ENCODE measurements at regions not wholly inside any gene's neighbourhood (a gene's known extent, or its start where the extent isn't known, plus 50 kb on each side); places are given as distances from the start of the nearest gene placed in this dataset.

DNA sequence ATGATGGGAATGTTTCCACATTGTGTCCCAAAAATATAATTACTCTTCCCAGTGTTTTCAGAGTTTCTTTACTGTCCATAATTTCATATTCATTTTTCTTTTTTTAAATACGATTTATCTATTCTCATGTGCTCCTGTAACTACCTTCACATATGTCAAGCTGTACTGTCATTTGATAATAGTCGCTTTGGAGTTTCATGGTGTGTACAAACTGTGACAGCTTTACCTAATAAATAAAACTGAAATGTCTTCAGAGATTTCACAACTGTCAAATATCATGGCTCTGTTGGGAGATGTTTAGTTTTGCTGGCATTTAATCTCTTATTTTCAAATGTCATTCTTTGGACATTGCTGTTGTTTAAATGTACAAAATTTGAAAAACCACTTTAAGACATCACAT lies 450.2 kb downstream of the TLL1 start:
- Histone ChIP-seq H3K4ac (ENCODE audit: low read depth in 1 of 2, low read length in 2 of 2) (no peak overlapping the region), H3K27ac (ENCODE audit: low read length, poor library complexity, severe bottlenecking) (no peak overlapping the region)
- WGBS, result no CpG with 5 or more reads among the region's 2 CpGs

DNA sequence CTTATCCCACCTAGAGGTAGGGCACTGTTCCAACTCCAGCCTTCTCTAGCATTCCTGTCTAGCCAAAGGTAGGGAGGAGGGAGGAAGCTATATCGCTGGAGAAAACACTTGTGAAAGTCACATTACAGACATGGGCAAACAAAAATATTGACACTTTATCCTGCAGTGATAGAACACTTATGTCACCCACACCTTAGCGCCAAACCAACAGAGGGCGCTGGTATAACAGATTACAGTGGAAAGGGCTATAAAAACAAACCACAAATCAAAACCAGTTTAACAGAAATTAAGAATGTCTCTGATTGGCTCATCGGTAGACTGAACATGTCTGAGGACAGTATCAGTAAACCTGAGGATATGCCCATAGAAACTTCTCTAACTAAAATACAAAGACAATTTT lies 451.3 kb downstream of the TLL1 start:
- H2BK15ac ChIP-seq (ENCODE audit: low read depth, poor library complexity, severe bottlenecking), result no peak overlapping the region
- H3K18ac ChIP-seq (ENCODE audit: low read depth in 1 of 2, low read length in 2 of 2), result no peak overlapping the region
- H3K4ac ChIP-seq (ENCODE audit: low read depth in 1 of 2, low read length in 2 of 2), result no peak overlapping the region
- H2BK120ac ChIP-seq (ENCODE audit: low read depth, low read length), result no peak overlapping the region
- DNase-seq, result peak; percentile 27
- H4K8ac ChIP-seq (ENCODE audit: low read length), result no peak overlapping the region
- no peak overlapping the region for H2BK5ac ChIP-seq (ENCODE audit: low read depth, low read length, poor library complexity, severe bottlenecking)
- no peaks in the 10 kb centered on the region for H3K4me1 ChIP-seq (ENCODE audit: control insufficient read depth, insufficient read depth, low read depth, low read length)
- H2AK5ac ChIP-seq (ENCODE audit: low read length, severe bottlenecking), result no peak overlapping the region
- no peaks in the 10 kb centered on the region for H3K79me1 ChIP-seq (replicated peaks; ENCODE audit: low read length, poor library complexity, severe bottlenecking)
- 14% methylated on average over 2 of the region's 4 CpGs for WGBS
- no peak overlapping the region for H3K4me2 ChIP-seq (ENCODE audit: low read length, poor library complexity, severe bottlenecking)
- H2BK12ac ChIP-seq (ENCODE audit: low read length in 2 of 2), result no peak overlapping the region
- no peaks in the 10 kb centered on the region for H3K27me3 ChIP-seq (ENCODE audit: control insufficient read depth in 1 of 2, insufficient read depth in 1 of 2, low read length in 2 of 2)
- no peak overlapping the region for H2AFZ ChIP-seq (ENCODE audit: low read depth, low read length)
- no peak overlapping the region for H3K27ac ChIP-seq (ENCODE audit: low read length, poor library complexity, severe bottlenecking)
- H3K9me3 ChIP-seq (ENCODE audit: control insufficient read depth, low read length), result no peaks in the 10 kb centered on the region
- H3K9ac ChIP-seq (ENCODE audit: low read length), result no peak overlapping the region
- H3K14ac ChIP-seq (ENCODE audit: low read length in 2 of 2), result no peak overlapping the region
- no peaks in the 10 kb centered on the region for H3K36me3 ChIP-seq (ENCODE audit: control insufficient read depth in 1 of 2, insufficient read depth in 2 of 2, low read depth in 1 of 2, low read length in 2 of 2)
- H3K23ac ChIP-seq (ENCODE audit: low read length in 2 of 2), result no peak overlapping the region
- H3K4me3 ChIP-seq (ENCODE audit: insufficient read depth in 1 of 2, low read depth in 1 of 2, low read length in 2 of 2), result no peak overlapping the region
- no peak overlapping the region for H4K91ac ChIP-seq (ENCODE audit: low read length)

More for the DNA sequence above, 450.2 kb downstream of the TLL1 start:
- H4K8ac ChIP-seq (ENCODE audit: low read length), result no peak overlapping the region
- no peaks in the 10 kb centered on the region for H3K79me1 ChIP-seq (replicated peaks; ENCODE audit: low read length, poor library complexity, severe bottlenecking)
- no peak overlapping the region for H3K23ac ChIP-seq (ENCODE audit: low read length in 2 of 2)
- DNase-seq, result no peak
- H3K9ac ChIP-seq (ENCODE audit: low read length), result no peak overlapping the region
- no peak overlapping the region for H3K4me2 ChIP-seq (ENCODE audit: low read length, poor library complexity, severe bottlenecking)
- no peak overlapping the region for H2BK15ac ChIP-seq (ENCODE audit: low read depth, poor library complexity, severe bottlenecking)
- H3K4me3 ChIP-seq (ENCODE audit: insufficient read depth in 1 of 2, low read depth in 1 of 2, low read length in 2 of 2), result no peak overlapping the region
- no peaks in the 10 kb centered on the region for H3K36me3 ChIP-seq (ENCODE audit: control insufficient read depth in 1 of 2, insufficient read depth in 2 of 2, low read depth in 1 of 2, low read length in 2 of 2)
- no peak overlapping the region for H2BK120ac ChIP-seq (ENCODE audit: low read depth, low read length)
- H2BK5ac ChIP-seq (ENCODE audit: low read depth, low read length, poor library complexity, severe bottlenecking), result no peak overlapping the region
- H3K18ac ChIP-seq (ENCODE audit: low read depth in 1 of 2, low read length in 2 of 2), result no peak overlapping the region
- no peaks in the 10 kb centered on the region for H3K27me3 ChIP-seq (ENCODE audit: control insufficient read depth in 1 of 2, insufficient read depth in 1 of 2, low read length in 2 of 2)
- H3K9me3 ChIP-seq (ENCODE audit: control insufficient read depth, low read length), result no peaks in the 10 kb centered on the region
- no peak overlapping the region for H2BK12ac ChIP-seq (ENCODE audit: low read length in 2 of 2)
- H3K4me1 ChIP-seq (ENCODE audit: control insufficient read depth, insufficient read depth, low read depth, low read length), result no peaks in the 10 kb centered on the region
- H3K14ac ChIP-seq (ENCODE audit: low read length in 2 of 2), result no peak overlapping the region
- H4K91ac ChIP-seq (ENCODE audit: low read length), result no peak overlapping the region
- H2AFZ ChIP-seq (ENCODE audit: low read depth, low read length), result no peak overlapping the region
- H2AK5ac ChIP-seq (ENCODE audit: low read length, severe bottlenecking), result no peak overlapping the region

DNA sequence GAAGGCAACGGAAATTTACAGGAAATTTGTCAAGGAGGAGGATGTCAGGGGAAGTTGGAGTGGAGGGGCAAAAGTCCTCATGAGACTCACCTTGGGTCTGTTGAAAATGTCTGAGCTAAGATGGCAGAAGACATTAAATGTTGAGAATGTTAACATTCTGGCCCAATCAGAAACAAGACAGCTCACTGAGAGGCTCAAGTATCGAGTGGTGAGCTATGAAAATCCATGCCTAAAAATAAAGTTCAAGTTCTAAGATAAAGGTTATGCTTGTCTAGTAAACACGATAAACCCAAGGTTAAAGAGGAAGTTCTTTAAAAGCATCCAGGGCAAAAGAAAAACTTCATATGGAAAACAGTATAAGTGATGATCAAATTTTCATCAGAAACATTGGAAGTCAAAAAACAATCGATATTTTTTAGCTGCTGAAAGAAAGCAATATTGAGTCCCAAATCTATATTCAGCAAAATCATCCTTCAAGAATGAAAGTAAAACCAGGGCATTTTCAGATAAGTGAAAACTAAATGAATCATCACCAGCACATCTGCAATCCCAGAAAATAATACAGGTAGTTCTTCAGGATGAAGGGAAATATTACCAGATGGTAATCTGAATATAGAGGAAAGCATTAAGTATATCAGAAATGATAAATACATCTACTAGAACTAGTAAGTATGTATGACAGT lies 462.4 kb downstream of the TLL1 start:
- no peak overlapping the region for H3K27ac ChIP-seq (ENCODE audit: low read length, poor library complexity, severe bottlenecking)
- no peak overlapping the region for H3K4me2 ChIP-seq (ENCODE audit: low read length, poor library complexity, severe bottlenecking)
- no peak overlapping the region for H3K23ac ChIP-seq (ENCODE audit: low read length in 2 of 2)
- no peak overlapping the region for H2BK120ac ChIP-seq (ENCODE audit: low read depth, low read length)
- no peak overlapping the region for H4K91ac ChIP-seq (ENCODE audit: low read length)
- H3K9ac ChIP-seq (ENCODE audit: low read length), result no peak overlapping the region
- H2BK15ac ChIP-seq (ENCODE audit: low read depth, poor library complexity, severe bottlenecking), result no peak overlapping the region
- no peaks in the 10 kb centered on the region for H3K9me3 ChIP-seq (ENCODE audit: control insufficient read depth, low read length)
- H2AFZ ChIP-seq (ENCODE audit: low read depth, low read length), result no peak overlapping the region
- no peak overlapping the region for H2BK5ac ChIP-seq (ENCODE audit: low read depth, low read length, poor library complexity, severe bottlenecking)
- no peaks in the 10 kb centered on the region for H3K27me3 ChIP-seq (ENCODE audit: control insufficient read depth in 1 of 2, insufficient read depth in 1 of 2, low read length in 2 of 2)
- H3K4ac ChIP-seq (ENCODE audit: low read depth in 1 of 2, low read length in 2 of 2), result no peak overlapping the region
- H3K18ac ChIP-seq (ENCODE audit: low read depth in 1 of 2, low read length in 2 of 2), result no peak overlapping the region
- H3K4me1 ChIP-seq (ENCODE audit: control insufficient read depth, insufficient read depth, low read depth, low read length), result no peaks in the 10 kb centered on the region
- DNase-seq, result no peak
- H3K36me3 ChIP-seq (ENCODE audit: control insufficient read depth in 1 of 2, insufficient read depth in 2 of 2, low read depth in 1 of 2, low read length in 2 of 2), result no peaks in the 10 kb centered on the region
- 80% methylated on average over 2 of the region's 4 CpGs for WGBS
- H4K8ac ChIP-seq (ENCODE audit: low read length), result no peak overlapping the region
- no peak overlapping the region for H2BK12ac ChIP-seq (ENCODE audit: low read length in 2 of 2)
- H3K14ac ChIP-seq (ENCODE audit: low read length in 2 of 2), result no peak overlapping the region
- H3K4me3 ChIP-seq (ENCODE audit: insufficient read depth in 1 of 2, low read depth in 1 of 2, low read length in 2 of 2), result no peak overlapping the region
- H2AK5ac ChIP-seq (ENCODE audit: low read length, severe bottlenecking), result no peak overlapping the region
- no peaks in the 10 kb centered on the region for H3K79me1 ChIP-seq (replicated peaks; ENCODE audit: low read length, poor library complexity, severe bottlenecking)

DNA sequence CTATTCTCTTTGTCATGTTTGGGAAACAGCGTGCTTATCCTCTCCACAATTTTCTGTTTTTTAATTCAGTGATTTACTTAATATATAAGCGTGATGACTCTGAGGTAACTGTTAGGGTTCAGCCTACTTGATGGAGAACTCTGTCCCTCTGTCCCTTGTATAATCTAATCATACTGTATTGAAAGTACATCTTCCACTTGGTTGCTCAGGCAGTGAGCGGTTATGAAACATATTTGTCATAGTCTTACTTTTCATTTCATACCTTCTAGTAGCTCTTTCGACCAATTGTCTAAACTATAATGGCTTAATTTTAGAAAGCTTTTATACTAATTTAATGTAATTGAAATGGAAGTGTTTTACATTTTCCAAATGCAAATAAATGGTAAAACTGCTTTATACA lies 469.0 kb downstream of the TLL1 start:
- Histone ChIP-seq H3K27me3 (ENCODE audit: control insufficient read depth in 1 of 2, insufficient read depth in 1 of 2, low read length in 2 of 2) (no peaks in the 10 kb centered on the region), H2BK5ac (ENCODE audit: low read depth, low read length, poor library complexity, severe bottlenecking) (no peak overlapping the region)

More for the DNA sequence above, 469.0 kb downstream of the TLL1 start:
- Histone ChIP-seq H3K14ac (ENCODE audit: low read length in 2 of 2) (no peak overlapping the region), H3K4ac (ENCODE audit: low read depth in 1 of 2, low read length in 2 of 2) (no peak overlapping the region), H2AK5ac (ENCODE audit: low read length, severe bottlenecking) (no peak overlapping the region), H3K79me1 (replicated peaks; ENCODE audit: low read length, poor library complexity, severe bottlenecking) (no peaks in the 10 kb centered on the region), H4K91ac (ENCODE audit: low read length) (no peak overlapping the region), H3K36me3 (ENCODE audit: control insufficient read depth in 1 of 2, insufficient read depth in 2 of 2, low read depth in 1 of 2, low read length in 2 of 2) (no peaks in the 10 kb centered on the region), H3K9me3 (ENCODE audit: control insufficient read depth, low read length) (no peaks in the 10 kb centered on the region), H2AFZ (ENCODE audit: low read depth, low read length) (no peak overlapping the region), H2BK120ac (ENCODE audit: low read depth, low read length) (no peak overlapping the region), H3K4me1 (ENCODE audit: control insufficient read depth, insufficient read depth, low read depth, low read length) (no peaks in the 10 kb centered on the region), H3K18ac (ENCODE audit: low read depth in 1 of 2, low read length in 2 of 2) (no peak overlapping the region), H3K4me2 (ENCODE audit: low read length, poor library complexity, severe bottlenecking) (no peak overlapping the region), H3K9ac (ENCODE audit: low read length) (no peak overlapping the region), H2BK15ac (ENCODE audit: low read depth, poor library complexity, severe bottlenecking) (no peak overlapping the region), H3K23ac (ENCODE audit: low read length in 2 of 2) (no peak overlapping the region), H4K8ac (ENCODE audit: low read length) (no peak overlapping the region), H3K27ac (ENCODE audit: low read length, poor library complexity, severe bottlenecking) (no peak overlapping the region), H3K4me3 (ENCODE audit: insufficient read depth in 1 of 2, low read depth in 1 of 2, low read length in 2 of 2) (no peak overlapping the region), H2BK12ac (ENCODE audit: low read length in 2 of 2) (no peak overlapping the region)
- DNase-seq, result no peak
- WGBS, result no CpG with 5 or more reads among the region's 4 CpGs
